ENCODE measurements at regions not wholly inside any gene's neighbourhood (a gene's known extent, or its start where the extent isn't known, plus 50 kb on each side); places are given as distances from the start of the nearest gene placed in this dataset.

DNA sequence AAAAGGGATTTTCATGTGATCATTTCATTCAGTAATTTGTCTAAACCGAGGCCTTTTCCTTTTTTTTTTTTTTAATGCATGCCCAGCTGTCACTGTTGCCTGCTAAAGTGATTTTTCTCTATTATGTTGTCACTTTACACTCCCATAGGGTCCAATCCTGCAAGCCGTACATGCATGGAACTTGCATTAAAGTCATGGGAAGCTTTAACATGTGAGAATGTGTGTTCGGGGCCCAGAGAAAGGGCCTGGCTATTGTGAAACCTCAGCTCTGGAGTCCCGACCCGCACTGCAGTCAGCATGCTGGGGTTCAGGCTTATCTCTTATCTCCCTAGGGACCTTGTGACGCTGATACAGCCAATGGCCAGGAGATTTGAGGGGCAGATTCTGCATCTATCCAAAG is 474.6 kb downstream of the SLC4A3 start:
- H3K9me3 Mint-ChIP-seq (ENCODE audit: unreplicated experiment), result no peaks in the 10 kb centered on the region
- Histone ChIP-seq H3K4me3 (ENCODE audit: insufficient read depth, low read depth, low read length) (no peak overlapping the region), H3K36me3 (ENCODE audit: insufficient read depth, low read length) (no peaks in the 10 kb centered on the region), H3K4me2 (ENCODE audit: low read length) (no peak overlapping the region), H3K9me3 (ENCODE audit: insufficient read depth, low read depth, low read length) (no peaks in the 10 kb centered on the region), H3K4me1 (ENCODE audit: insufficient read depth, low read length) (no peaks in the 10 kb centered on the region), H3K27ac (ENCODE audit: low read depth, low read length) (no peak overlapping the region), H2AFZ (ENCODE audit: low read depth, low read length) (no peak overlapping the region), H4K20me1 (ENCODE audit: insufficient read depth, low read length) (no peaks in the 10 kb centered on the region), H3K79me2 (ENCODE audit: insufficient read depth, low read length) (no peaks in the 10 kb centered on the region), H3K9ac (ENCODE audit: low read length) (no peak overlapping the region), H3K27me3 (ENCODE audit: insufficient read depth, low read length) (no peaks in the 10 kb centered on the region)
- H3K4me1 Mint-ChIP-seq (ENCODE audit: low read depth, unreplicated experiment), result peaks cover 5% of the 10 kb centered on the region
- FAIRE-seq (no peak), DNase-seq (ENCODE audit: low read depth) (no peak)
- H3K27ac Mint-ChIP-seq (ENCODE audit: unreplicated experiment), result no peak overlapping the region
- no peaks in the 10 kb centered on the region for H3K27me3 Mint-ChIP-seq (ENCODE audit: low read depth, unreplicated experiment)
- no peaks in the 10 kb centered on the region for H3K36me3 Mint-ChIP-seq (ENCODE audit: low read depth, unreplicated experiment)
- TF ChIP-seq, protein P1, sequence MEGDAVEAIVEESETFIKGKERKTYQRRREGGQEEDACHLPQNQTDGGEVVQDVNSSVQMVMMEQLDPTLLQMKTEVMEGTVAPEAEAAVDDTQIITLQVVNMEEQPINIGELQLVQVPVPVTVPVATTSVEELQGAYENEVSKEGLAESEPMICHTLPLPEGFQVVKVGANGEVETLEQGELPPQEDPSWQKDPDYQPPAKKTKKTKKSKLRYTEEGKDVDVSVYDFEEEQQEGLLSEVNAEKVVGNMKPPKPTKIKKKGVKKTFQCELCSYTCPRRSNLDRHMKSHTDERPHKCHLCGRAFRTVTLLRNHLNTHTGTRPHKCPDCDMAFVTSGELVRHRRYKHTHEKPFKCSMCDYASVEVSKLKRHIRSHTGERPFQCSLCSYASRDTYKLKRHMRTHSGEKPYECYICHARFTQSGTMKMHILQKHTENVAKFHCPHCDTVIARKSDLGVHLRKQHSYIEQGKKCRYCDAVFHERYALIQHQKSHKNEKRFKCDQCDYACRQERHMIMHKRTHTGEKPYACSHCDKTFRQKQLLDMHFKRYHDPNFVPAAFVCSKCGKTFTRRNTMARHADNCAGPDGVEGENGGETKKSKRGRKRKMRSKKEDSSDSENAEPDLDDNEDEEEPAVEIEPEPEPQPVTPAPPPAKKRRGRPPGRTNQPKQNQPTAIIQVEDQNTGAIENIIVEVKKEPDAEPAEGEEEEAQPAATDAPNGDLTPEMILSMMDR (IDR thresholded peaks at IDR 0.05; ENCODE audit: insufficient read depth, low read depth, low read length), result no peak
- TF ChIP-seq EZH2 (IDR thresholded peaks at IDR 0.05; ENCODE audit: insufficient read depth, low read length), result no peak
- no peak overlapping the region for H3K4me3 Mint-ChIP-seq (ENCODE audit: unreplicated experiment)

DNA sequence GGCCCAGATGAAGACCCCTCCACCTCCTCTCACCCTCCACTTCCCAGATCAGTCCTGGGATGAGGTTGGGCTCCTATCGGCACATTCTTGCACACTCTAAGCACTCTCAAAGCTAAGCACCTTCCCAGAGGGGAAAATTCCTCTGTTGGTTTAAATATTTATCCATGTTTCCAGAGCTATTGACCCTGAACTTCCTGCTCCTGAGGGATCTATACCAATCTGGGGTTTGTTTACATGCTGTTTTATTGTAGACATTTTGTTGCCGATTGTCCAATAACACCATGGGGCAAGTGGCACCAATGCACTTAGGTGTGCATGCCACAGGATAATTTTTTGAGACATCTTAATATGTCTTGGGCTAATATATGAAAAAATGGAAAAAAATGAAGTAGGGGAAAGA is 476.2 kb downstream of the SLC4A3 start:
- H3K36me3 Mint-ChIP-seq (ENCODE audit: low read depth, unreplicated experiment), result no peaks in the 10 kb centered on the region
- FAIRE-seq, result no peak
- TF ChIP-seq EZH2 (IDR thresholded peaks at IDR 0.05; ENCODE audit: insufficient read depth, low read length), result no peak
- TF ChIP-seq, protein P1 (IDR thresholded peaks at IDR 0.05; ENCODE audit: insufficient read depth, low read depth, low read length), result no peak

GRCh38 chr2:220104871-220105351 is 477.5 kb downstream of the SLC4A3 start:
- H3K9me3 ChIP-seq (ENCODE audit: insufficient read depth, low read depth, low read length), result no peaks in the 10 kb centered on the region
- H3K9ac ChIP-seq (ENCODE audit: low read length), result no peak overlapping the region
- H2AFZ ChIP-seq (ENCODE audit: low read depth, low read length), result no peak overlapping the region
- DNase-seq (ENCODE audit: low read depth), result peak; percentile 89
- TF ChIP-seq, protein P1 (IDR thresholded peaks at IDR 0.05; ENCODE audit: insufficient read depth, low read depth, low read length), result peak; percentile 48
- no peak for TF ChIP-seq EZH2 (IDR thresholded peaks at IDR 0.05; ENCODE audit: insufficient read depth, low read length)
- H3K36me3 ChIP-seq (ENCODE audit: insufficient read depth, low read length), result no peaks in the 10 kb centered on the region
- no peaks in the 10 kb centered on the region for H3K27me3 Mint-ChIP-seq (ENCODE audit: low read depth, unreplicated experiment)
- no peak overlapping the region for H3K27ac ChIP-seq (ENCODE audit: low read depth, low read length)
- no peak overlapping the region for H3K4me3 Mint-ChIP-seq (ENCODE audit: unreplicated experiment)
- no peaks in the 10 kb centered on the region for H3K9me3 Mint-ChIP-seq (ENCODE audit: unreplicated experiment)
- no peaks in the 10 kb centered on the region for H4K20me1 ChIP-seq (ENCODE audit: insufficient read depth, low read length)
- peaks cover 4% of the 10 kb centered on the region for H3K4me1 Mint-ChIP-seq (ENCODE audit: low read depth, unreplicated experiment)
- H3K4me1 ChIP-seq (ENCODE audit: insufficient read depth, low read length), result no peaks in the 10 kb centered on the region
- peak; percentile 65 for FAIRE-seq
- H3K4me2 ChIP-seq (ENCODE audit: low read length), result peak overlapping the region; percentile 34
- H3K79me2 ChIP-seq (ENCODE audit: insufficient read depth, low read length), result no peaks in the 10 kb centered on the region
- no peak overlapping the region for H3K27ac Mint-ChIP-seq (ENCODE audit: unreplicated experiment)
- no peaks in the 10 kb centered on the region for H3K27me3 ChIP-seq (ENCODE audit: insufficient read depth, low read length)
- no peaks in the 10 kb centered on the region for H3K36me3 Mint-ChIP-seq (ENCODE audit: low read depth, unreplicated experiment)
- no peak overlapping the region for H3K4me3 ChIP-seq (ENCODE audit: insufficient read depth, low read depth, low read length)

More for the DNA sequence above, 476.2 kb downstream of the SLC4A3 start:
- H3K4me2 ChIP-seq (ENCODE audit: low read length), result no peak overlapping the region
- no peaks in the 10 kb centered on the region for H3K9me3 ChIP-seq (ENCODE audit: insufficient read depth, low read depth, low read length)
- DNase-seq (ENCODE audit: low read depth), result no peak
- Mint-ChIP-seq H3K4me1 (ENCODE audit: low read depth, unreplicated experiment) (peaks cover 4% of the 10 kb centered on the region), H3K9me3 (ENCODE audit: unreplicated experiment) (no peaks in the 10 kb centered on the region), H3K4me3 (ENCODE audit: unreplicated experiment) (no peak overlapping the region), H3K27me3 (ENCODE audit: low read depth, unreplicated experiment) (no peaks in the 10 kb centered on the region), H3K27ac (ENCODE audit: unreplicated experiment) (no peak overlapping the region)
- no peak overlapping the region for H3K9ac ChIP-seq (ENCODE audit: low read length)
- no peak overlapping the region for H3K4me3 ChIP-seq (ENCODE audit: insufficient read depth, low read depth, low read length)
- H3K4me1 ChIP-seq (ENCODE audit: insufficient read depth, low read length), result no peaks in the 10 kb centered on the region
- no peaks in the 10 kb centered on the region for H3K36me3 ChIP-seq (ENCODE audit: insufficient read depth, low read length)
- H4K20me1 ChIP-seq (ENCODE audit: insufficient read depth, low read length), result no peaks in the 10 kb centered on the region
- H2AFZ ChIP-seq (ENCODE audit: low read depth, low read length), result no peak overlapping the region
- no peak overlapping the region for H3K27ac ChIP-seq (ENCODE audit: low read depth, low read length)
- no peaks in the 10 kb centered on the region for H3K79me2 ChIP-seq (ENCODE audit: insufficient read depth, low read length)
- no peaks in the 10 kb centered on the region for H3K27me3 ChIP-seq (ENCODE audit: insufficient read depth, low read length)
